Astrocyte of the cerebellum (primary cell): ENCODE measurements at regions not wholly inside any gene's neighbourhood (a gene's known extent, or its start where the extent isn't known, plus 50 kb on each side); places are given as distances from the start of the nearest gene placed in this dataset.

ENCODE experiments used
- DNase-seq: peaks from one replicate; pipeline ENCODE4 v3.0.0-alpha.2; 2011; ENCODE audit warnings: low read depth
- H3K4me3 ChIP-seq: 2 replicates; pipeline ENCODE4 v1.5.1; 2011; ENCODE audit warnings: mild to moderate bottlenecking, low read depth, low read length, moderate library complexity
- in situ Hi-C: cut with HindIII; loops from 2 replicates; pipeline ENCODE4 v1.10.0; 2017; ENCODE audit warnings: low sequenced_read_pairs
- TF ChIP-seq, protein P1 (sequence below): IDR thresholded peaks from 2 replicates; pipeline ENCODE4 v1.5.1; 2012; ENCODE audit warnings: low read length, low read depth, moderate library complexity, mild to moderate bottlenecking; ENCODE audit errors: missing control alignments

DNA sequence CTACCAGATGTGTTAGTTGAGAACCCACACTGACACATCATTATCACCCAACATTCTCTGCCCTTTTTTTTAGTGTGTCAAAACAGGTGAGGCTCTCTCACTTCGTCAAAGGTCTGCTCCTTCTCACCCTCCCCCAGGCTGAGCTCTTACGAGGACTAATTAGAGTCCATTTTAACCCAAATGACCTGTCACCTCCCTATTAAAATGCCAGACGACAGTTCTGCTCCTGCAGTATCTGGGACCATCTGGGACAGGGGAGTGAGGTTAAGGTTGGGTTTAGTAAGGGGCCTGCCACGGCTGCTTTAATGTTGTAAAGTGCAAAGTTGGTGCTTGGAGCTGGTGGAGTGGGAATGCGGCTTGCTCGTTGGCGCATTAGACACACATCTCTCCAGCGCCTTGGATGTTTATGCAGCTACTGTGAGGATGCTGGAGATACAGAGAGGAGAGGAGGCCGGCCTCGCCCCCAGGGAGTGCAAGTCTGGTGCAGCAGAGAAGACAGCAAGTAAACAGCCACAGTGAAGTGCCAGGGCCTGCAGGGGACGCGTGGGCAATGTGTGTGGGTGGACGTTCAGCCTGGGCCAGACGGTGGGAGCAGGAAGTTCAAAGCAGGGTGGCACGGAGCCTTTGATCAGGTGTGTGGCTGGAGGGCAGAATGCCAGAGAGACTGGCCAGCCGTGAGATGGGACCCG is 96.2 kb downstream of the C9orf50 start:
- TF ChIP-seq, protein P1, sequence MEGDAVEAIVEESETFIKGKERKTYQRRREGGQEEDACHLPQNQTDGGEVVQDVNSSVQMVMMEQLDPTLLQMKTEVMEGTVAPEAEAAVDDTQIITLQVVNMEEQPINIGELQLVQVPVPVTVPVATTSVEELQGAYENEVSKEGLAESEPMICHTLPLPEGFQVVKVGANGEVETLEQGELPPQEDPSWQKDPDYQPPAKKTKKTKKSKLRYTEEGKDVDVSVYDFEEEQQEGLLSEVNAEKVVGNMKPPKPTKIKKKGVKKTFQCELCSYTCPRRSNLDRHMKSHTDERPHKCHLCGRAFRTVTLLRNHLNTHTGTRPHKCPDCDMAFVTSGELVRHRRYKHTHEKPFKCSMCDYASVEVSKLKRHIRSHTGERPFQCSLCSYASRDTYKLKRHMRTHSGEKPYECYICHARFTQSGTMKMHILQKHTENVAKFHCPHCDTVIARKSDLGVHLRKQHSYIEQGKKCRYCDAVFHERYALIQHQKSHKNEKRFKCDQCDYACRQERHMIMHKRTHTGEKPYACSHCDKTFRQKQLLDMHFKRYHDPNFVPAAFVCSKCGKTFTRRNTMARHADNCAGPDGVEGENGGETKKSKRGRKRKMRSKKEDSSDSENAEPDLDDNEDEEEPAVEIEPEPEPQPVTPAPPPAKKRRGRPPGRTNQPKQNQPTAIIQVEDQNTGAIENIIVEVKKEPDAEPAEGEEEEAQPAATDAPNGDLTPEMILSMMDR: no peak
- H3K4me3 ChIP-seq: no peak overlapping the region
- in situ Hi-C loops: no loop called here
- DNase-seq: no peak

DNA sequence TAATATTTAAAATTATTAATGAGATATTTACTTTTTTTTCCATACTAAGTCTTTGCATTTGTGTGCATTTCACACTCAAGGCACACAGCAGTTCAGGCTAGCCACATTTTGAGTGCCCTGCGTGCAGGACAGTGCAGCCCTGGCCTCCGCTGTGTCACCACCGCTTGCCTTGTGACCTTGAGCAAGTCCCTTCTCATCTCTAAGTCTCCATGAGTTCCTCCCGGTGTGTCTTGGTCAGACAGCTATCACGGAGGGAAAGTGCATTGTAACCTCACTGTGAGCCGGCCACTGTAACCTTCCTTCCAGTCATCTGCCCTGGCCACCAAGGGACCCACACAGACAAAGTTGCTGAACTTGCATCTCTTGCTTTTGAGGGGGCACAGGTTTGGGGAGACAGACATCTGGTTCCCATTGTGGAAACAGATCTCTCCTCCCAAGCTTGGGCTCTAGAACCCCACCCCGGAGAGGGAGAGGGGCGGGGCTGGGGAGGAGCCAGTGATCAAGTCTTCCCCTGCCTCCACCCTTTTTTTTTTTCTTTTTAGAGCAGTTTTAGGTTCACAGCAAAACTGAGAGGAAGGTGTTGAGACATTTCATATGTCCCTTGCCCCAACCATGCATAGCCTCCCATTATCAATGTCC is 96.8 kb downstream of the C9orf50 start:
- in situ Hi-C loops: no loop called here
- no peak for DNase-seq
- no peak overlapping the region for H3K4me3 ChIP-seq
- TF ChIP-seq, protein P1: no peak

DNA sequence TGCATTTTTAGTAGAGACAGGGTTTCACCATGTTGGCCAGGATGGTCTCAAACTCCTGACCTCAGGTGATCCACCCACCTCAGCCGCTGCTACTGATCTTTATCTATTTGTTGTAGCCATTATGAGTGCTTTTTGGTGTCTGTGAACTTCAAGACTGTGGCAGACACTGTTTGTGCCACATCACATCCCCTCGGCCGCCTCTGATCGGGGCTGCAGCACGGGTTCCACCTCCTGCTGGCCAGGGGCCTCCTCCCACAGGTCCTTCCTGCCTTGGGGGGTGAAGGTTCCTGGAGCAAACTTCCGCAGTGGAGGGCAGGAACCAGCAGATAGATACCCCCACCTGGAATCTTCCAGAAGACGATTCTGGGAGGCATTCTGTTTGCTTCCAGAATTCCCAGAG is 98.5 kb downstream of the C9orf50 start:
- TF ChIP-seq, protein P1: no peak
- in situ Hi-C loops: no loop called here
- no peak for DNase-seq
- H3K4me3 ChIP-seq: no peak overlapping the region

DNA sequence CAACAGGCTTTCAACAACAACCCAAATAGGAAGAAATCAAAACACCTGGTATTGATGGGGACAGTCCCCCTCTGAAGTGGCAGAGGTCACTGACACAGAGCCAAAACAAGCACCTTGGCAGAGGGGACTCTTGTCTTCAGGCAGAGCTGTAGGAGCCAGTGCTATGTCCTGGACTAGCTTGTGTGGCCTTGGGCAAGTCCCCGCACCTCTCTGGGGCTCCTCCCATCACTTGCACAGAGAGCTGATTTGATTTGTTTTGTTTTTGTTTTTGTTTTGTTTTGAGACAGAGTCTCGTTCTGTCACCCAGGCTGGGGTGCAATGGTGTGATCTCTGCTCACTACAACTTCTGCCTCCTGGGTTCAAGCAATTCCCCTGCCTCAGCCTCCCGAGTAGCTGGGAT is 100.8 kb downstream of the C9orf50 start:
- DNase-seq: no peak
- in situ Hi-C loops: no loop called here
- TF ChIP-seq, protein P1: no peak
- H3K4me3 ChIP-seq: no peak overlapping the region

DNA sequence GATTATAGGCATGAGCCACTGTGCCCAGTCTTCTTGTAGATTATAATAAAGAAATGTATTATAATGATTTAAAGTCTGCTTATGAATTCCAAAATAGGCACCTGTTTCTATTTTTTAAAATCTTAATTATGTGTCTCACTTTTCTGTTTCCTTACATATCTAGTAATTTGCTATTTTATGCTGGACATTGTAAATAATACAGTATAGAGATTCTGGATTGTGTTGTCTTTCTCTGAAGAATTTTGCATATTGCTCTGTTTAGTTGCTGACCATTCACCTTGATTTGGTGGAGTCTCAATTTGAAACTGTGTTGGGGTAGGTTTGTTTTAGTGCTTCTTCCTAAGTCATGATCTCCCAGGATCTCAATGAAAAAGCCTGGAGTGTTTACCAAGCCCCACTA is 102.8 kb downstream of the C9orf50 start:
- no peak for DNase-seq
- TF ChIP-seq, protein P1: no peak
- in situ Hi-C loops: no loop called here
- H3K4me3 ChIP-seq: no peak overlapping the region

DNA sequence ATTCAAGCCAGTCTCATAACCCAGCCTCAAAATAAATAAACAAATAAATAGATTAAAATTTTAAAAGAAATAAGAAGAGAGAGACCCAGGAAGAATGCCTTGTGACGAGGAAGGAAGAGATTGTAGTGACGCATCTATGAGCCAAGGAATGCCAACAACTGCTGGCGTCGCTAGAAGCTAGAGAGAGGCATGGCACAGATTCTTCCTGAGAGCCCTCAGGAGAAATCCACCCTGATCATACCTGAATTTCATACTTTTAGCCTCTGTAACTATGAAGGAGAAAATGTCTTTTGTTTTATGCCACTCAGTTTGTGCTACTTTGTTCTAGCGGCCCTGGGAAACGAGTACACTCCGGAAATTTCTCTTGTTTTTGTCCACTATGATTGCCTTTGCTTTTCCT is 103.9 kb downstream of the C9orf50 start:
- TF ChIP-seq, protein P1: no peak
- no peak overlapping the region for H3K4me3 ChIP-seq
- no peak for DNase-seq
- in situ Hi-C loops: no loop called here
